ENCODE measurements at regions not wholly inside any gene's neighbourhood (a gene's known extent, or its start where the extent isn't known, plus 50 kb on each side); places are given as distances from the start of the nearest gene placed in this dataset.

DNA sequence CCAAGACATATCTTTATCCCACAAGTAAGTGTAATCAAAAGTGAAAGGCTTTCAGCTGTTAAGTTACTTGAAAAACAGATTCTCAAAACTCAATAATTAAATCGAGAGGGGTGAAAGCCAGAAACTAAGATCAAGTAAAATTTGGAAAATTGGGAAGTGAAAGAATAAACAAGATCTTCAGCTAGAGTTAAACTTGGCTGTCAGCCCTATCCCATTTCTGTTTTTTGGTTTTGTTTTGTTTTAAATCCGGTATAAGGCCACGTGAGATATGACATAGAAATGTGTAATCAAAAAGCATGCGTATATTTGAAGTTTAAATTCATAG is 856.8 kb downstream of the STIM2 start:
- H3K36me3 ChIP-seq (ENCODE audit: control insufficient read depth, insufficient read depth, low read length): no peaks in the 10 kb centered on the region
- no peak for DNase-seq (ENCODE audit: extremely low read depth, insufficient read length)
- TF ChIP-seq, protein P1, sequence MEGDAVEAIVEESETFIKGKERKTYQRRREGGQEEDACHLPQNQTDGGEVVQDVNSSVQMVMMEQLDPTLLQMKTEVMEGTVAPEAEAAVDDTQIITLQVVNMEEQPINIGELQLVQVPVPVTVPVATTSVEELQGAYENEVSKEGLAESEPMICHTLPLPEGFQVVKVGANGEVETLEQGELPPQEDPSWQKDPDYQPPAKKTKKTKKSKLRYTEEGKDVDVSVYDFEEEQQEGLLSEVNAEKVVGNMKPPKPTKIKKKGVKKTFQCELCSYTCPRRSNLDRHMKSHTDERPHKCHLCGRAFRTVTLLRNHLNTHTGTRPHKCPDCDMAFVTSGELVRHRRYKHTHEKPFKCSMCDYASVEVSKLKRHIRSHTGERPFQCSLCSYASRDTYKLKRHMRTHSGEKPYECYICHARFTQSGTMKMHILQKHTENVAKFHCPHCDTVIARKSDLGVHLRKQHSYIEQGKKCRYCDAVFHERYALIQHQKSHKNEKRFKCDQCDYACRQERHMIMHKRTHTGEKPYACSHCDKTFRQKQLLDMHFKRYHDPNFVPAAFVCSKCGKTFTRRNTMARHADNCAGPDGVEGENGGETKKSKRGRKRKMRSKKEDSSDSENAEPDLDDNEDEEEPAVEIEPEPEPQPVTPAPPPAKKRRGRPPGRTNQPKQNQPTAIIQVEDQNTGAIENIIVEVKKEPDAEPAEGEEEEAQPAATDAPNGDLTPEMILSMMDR (IDR thresholded peaks at IDR 0.05; ENCODE audit: insufficient read depth, low read length, poor library complexity, severe bottlenecking): no peak
- H3K27me3 ChIP-seq (replicated peaks; ENCODE audit: control insufficient read depth, insufficient read depth, low read length): no peaks in the 10 kb centered on the region
- no peak overlapping the region for H3K4me3 ChIP-seq (replicated peaks; ENCODE audit: low read depth, low read length)

DNA sequence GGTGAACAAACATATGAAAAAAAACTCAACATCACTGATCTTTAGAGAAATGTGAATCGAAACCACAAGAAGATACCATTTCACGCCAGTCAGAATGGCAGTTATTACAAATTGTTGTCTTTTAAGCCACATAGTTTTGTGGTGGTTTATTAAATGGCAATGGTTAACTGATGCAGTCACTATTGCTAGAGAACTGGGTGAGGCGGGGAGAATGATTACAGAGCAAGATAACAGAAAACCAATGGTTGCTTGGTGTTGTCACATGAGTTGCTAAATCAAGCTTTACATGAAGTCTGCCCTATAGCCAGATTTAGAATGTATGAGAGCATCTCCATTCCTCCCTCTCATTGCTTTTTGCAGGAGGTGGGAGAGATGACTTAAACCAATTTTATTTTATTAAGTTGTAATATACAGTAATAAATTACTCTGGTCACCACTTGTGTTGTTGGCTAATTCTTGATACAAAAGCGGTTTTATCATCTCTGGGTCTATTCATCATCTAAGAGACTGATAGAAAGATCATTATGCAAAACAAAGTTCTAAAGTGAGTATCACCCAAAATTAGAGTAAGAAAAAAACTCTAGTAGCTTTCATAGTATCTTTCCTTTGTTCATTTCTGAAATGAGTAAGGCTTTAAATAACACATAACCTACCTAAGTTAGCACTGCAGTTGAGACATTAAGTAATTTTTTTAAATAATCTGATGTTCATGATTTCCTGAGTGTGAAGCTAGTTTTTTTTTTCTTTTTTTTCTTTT is 859.5 kb downstream of the STIM2 start:
- TF ChIP-seq, protein P1 (IDR thresholded peaks at IDR 0.05; ENCODE audit: insufficient read depth, low read length, poor library complexity, severe bottlenecking): no peak
- no peaks in the 10 kb centered on the region for H3K36me3 ChIP-seq (ENCODE audit: control insufficient read depth, insufficient read depth, low read length)
- no peak overlapping the region for H3K4me3 ChIP-seq (replicated peaks; ENCODE audit: low read depth, low read length)
- DNase-seq (ENCODE audit: extremely low read depth, insufficient read length): no peak
- no peaks in the 10 kb centered on the region for H3K27me3 ChIP-seq (replicated peaks; ENCODE audit: control insufficient read depth, insufficient read depth, low read length)

DNA sequence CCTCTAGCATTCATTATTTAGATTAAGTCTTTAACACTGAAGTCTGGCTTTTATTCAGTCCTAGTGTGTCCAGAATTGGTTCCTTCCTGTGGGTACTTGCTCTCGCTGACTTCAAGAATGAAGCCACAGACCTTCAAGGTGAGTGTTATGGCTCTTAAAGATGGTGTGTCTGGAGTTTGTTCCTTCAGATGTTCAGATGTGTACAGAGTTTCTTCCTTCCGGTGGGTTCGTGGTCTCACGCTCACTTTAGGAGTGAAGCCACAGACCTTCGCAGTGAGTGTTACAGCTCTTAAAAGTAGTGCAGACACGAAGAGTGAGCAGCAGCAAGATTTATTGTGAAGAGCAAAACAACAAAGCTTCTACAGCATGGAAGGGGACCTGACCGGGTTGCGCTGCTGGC is 860.6 kb downstream of the STIM2 start:
- Histone ChIP-seq H3K36me3 (ENCODE audit: control insufficient read depth, insufficient read depth, low read length) (no peaks in the 10 kb centered on the region), H3K4me3 (replicated peaks; ENCODE audit: low read depth, low read length) (no peak overlapping the region), H3K27me3 (replicated peaks; ENCODE audit: control insufficient read depth, insufficient read depth, low read length) (no peaks in the 10 kb centered on the region)
- no peak for DNase-seq (ENCODE audit: extremely low read depth, insufficient read length)
- TF ChIP-seq, protein P1 (IDR thresholded peaks at IDR 0.05; ENCODE audit: insufficient read depth, low read length, poor library complexity, severe bottlenecking): no peak

DNA sequence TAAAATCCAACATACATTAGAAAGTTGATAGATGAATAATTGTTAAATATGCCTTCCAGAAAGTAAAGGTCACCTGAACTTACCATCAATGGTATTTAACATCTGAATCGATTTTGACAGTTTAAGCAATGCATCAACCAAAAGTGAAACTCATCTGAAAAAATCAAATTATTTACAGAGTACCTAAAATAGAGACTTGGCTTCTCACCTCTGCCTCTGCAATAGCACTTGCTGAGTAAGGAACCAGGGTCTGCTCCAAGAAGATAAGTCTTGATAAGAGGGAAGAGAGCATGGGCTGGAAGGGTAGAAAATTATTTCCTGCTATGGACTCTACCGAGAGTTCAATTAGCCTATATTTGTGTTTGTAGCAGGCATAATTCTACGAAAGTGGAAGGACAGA is 868.3 kb downstream of the STIM2 start:
- Histone ChIP-seq H3K4me3 (replicated peaks; ENCODE audit: low read depth, low read length) (no peak overlapping the region), H3K36me3 (ENCODE audit: control insufficient read depth, insufficient read depth, low read length) (no peaks in the 10 kb centered on the region), H3K27me3 (replicated peaks; ENCODE audit: control insufficient read depth, insufficient read depth, low read length) (no peaks in the 10 kb centered on the region)
- no peak for DNase-seq (ENCODE audit: extremely low read depth, insufficient read length)
- TF ChIP-seq, protein P1 (IDR thresholded peaks at IDR 0.05; ENCODE audit: insufficient read depth, low read length, poor library complexity, severe bottlenecking): no peak

DNA sequence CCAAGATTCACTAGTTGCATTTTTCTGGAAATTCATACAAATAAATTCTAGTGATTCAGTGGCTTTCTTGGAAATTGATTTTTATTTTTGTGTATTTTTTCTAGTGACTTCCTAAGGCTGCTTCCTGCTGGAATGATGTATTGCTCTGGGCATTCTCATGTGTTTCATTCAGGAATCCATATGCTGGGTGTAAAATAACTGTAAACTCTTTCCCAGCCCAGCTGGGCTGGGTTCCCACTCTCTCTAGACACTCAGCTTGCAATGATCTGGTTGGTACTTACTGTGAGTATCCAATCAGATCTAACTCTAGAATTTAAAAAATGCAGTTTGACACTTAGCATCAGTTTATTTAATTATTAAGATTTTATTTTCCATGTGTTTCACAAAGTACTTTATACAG is 882.2 kb downstream of the STIM2 start:
- no peak for DNase-seq (ENCODE audit: extremely low read depth, insufficient read length)
- Histone ChIP-seq H3K27me3 (replicated peaks; ENCODE audit: control insufficient read depth, insufficient read depth, low read length) (no peaks in the 10 kb centered on the region), H3K36me3 (ENCODE audit: control insufficient read depth, insufficient read depth, low read length) (no peaks in the 10 kb centered on the region), H3K4me3 (replicated peaks; ENCODE audit: low read depth, low read length) (no peak overlapping the region)
- TF ChIP-seq, protein P1 (IDR thresholded peaks at IDR 0.05; ENCODE audit: insufficient read depth, low read length, poor library complexity, severe bottlenecking): no peak
